ENCODE measurements at regions not wholly inside any gene's neighbourhood (a gene's known extent, or its start where the extent isn't known, plus 50 kb on each side); places are given as distances from the start of the nearest gene placed in this dataset.

GRCh38 chr5:163622799-163623198, 117.4 kb downstream of the MAT2B start:
- no peak for ATAC-seq
- CTCF ChIA-PET: no interaction called here
- no peak overlapping the region for H3K27ac ChIP-seq (ENCODE audit: control insufficient read depth, insufficient read depth)
- in situ Hi-C loops (cut with MboI): no loop called here
- no TSS peak for BruUV-seq (replicated peaks)
- no peaks in the 10 kb centered on the region for H3K27me3 ChIP-seq (replicated peaks in 1 of 2; ENCODE audit: control insufficient read depth in 2 of 2, insufficient read depth in 2 of 2, low read length in 1 of 2)
- H2AFZ ChIP-seq (ENCODE audit: control insufficient read depth, low read depth, low read length): no peak overlapping the region
- H3K4me1 ChIP-seq (ENCODE audit: control insufficient read depth, insufficient read depth, low read length): no peaks in the 10 kb centered on the region
- POLR2A ChIA-PET: no interaction called here
- no peak overlapping the region for H3K9ac ChIP-seq (ENCODE audit: control insufficient read depth, insufficient read depth, low read length)
- RAD21 ChIA-PET (ENCODE audit: unreplicated experiment): no interaction called here
- no peaks in the 10 kb centered on the region for H4K20me1 ChIP-seq (ENCODE audit: control insufficient read depth, insufficient read depth)
- TF ChIP-seq, protein P1, sequence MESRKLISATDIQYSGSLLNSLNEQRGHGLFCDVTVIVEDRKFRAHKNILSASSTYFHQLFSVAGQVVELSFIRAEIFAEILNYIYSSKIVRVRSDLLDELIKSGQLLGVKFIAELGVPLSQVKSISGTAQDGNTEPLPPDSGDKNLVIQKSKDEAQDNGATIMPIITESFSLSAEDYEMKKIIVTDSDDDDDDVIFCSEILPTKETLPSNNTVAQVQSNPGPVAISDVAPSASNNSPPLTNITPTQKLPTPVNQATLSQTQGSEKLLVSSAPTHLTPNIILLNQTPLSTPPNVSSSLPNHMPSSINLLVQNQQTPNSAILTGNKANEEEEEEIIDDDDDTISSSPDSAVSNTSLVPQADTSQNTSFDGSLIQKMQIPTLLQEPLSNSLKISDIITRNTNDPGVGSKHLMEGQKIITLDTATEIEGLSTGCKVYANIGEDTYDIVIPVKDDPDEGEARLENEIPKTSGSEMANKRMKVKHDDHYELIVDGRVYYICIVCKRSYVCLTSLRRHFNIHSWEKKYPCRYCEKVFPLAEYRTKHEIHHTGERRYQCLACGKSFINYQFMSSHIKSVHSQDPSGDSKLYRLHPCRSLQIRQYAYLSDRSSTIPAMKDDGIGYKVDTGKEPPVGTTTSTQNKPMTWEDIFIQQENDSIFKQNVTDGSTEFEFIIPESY (IDR thresholded peaks at IDR 0.05): no peak
- TF ChIP-seq SMAD1 (IDR thresholded peaks at IDR 0.05; ENCODE audit: low read depth, partially characterized antibody) (no peak), SREBF2 (IDR thresholded peaks at IDR 0.05; ENCODE audit: low read length) (no peak), FOS (IDR thresholded peaks at IDR 0.05; ENCODE audit: borderline replicate concordance, extremely low read depth, insufficient read length) (no peak), WRNIP1 (IDR thresholded peaks at IDR 0.05; ENCODE audit: borderline replicate concordance, low read depth, low read length) (no peak), YY1 (IDR thresholded peaks at IDR 0.05; ENCODE audit: low read depth, low read length) (no peak), BHLHE40 (IDR thresholded peaks at IDR 0.05; ENCODE audit: borderline replicate concordance in 1 of 2, low read depth in 2 of 2, low read length in 1 of 2) (no peak), IKZF1 (conservative IDR thresholded peaks at IDR 0.05) (no peak)
- TF ChIP-seq, protein P2, sequence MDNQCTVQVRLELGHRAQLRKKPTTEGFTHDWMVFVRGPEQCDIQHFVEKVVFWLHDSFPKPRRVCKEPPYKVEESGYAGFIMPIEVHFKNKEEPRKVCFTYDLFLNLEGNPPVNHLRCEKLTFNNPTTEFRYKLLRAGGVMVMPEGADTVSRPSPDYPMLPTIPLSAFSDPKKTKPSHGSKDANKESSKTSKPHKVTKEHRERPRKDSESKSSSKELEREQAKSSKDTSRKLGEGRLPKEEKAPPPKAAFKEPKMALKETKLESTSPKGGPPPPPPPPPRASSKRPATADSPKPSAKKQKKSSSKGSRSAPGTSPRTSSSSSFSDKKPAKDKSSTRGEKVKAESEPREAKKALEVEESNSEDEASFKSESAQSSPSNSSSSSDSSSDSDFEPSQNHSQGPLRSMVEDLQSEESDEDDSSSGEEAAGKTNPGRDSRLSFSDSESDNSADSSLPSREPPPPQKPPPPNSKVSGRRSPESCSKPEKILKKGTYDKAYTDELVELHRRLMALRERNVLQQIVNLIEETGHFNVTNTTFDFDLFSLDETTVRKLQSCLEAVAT (IDR thresholded peaks at IDR 0.05): no peak
- H3K79me2 ChIP-seq (ENCODE audit: control insufficient read depth, insufficient read depth, low read length): no peaks in the 10 kb centered on the region
- H3K9me3 ChIP-seq (replicated peaks; ENCODE audit: control insufficient read depth, insufficient read depth, low read length): no peaks in the 10 kb centered on the region
- intact Hi-C loops (cut with micrococcal nuclease; ENCODE audit: unreplicated experiment): no loop called here
- WGBS (ENCODE audit: insufficient coverage, insufficient replicate concordance, low lambda C conversion rate, missing lambda C conversion rate): 29% methylated on average over 2 of the region's 2 CpGs
- no peak for FAIRE-seq
- DNase-seq (ENCODE audit: low read depth, low spot score): no peak
- H3K4me2 ChIP-seq (ENCODE audit: control insufficient read depth, insufficient read depth): no peak overlapping the region
- SMC1A ChIA-PET (ENCODE audit: uncharacterized antibody, unreplicated experiment): no interaction called here
- no peak overlapping the region for H3K4me3 ChIP-seq
- H3K36me3 ChIP-seq (ENCODE audit: control insufficient read depth in 2 of 2, insufficient read depth in 2 of 2, low read length in 1 of 2): no peaks in the 10 kb centered on the region

All from GM12878 (cell line).